HG02885 (cell line): ENCODE measurements at regions not wholly inside any gene's neighbourhood (a gene's known extent, or its start where the extent isn't known, plus 50 kb on each side); places are given as distances from the start of the nearest gene placed in this dataset.
"Not testable (repeated sequence)": the region's sequence is repeated elsewhere in the genome, so short reads cannot be mapped to it uniquely, and the experiment has no call there.

Experiments used
- ATAC-seq: cut with Tn5 transposase; IDR thresholded peaks from one replicate; pipeline ENCODE4 v1.9.1; 2021; ENCODE audit warnings: mild to moderate bottlenecking; ENCODE audit not compliant: unreplicated experiment, poor library complexity

GRCh38 chr17:31798205-31798724 lies 60.8 kb downstream of the COPRS start:
- no peak for ATAC-seq

GRCh38 chr17:31795941-31796340 lies 63.1 kb downstream of the COPRS start:
- ATAC-seq = not testable (repeated sequence)

- no peak for ATAC-seq
Measured at GRCh38 chr17:31794111-31794510, 64.9 kb downstream of the COPRS start.

GRCh38 chr17:31793634-31794033 lies 65.4 kb downstream of the COPRS start:
- ATAC-seq = not testable (repeated sequence)

GRCh38 chr17:31792007-31792585 lies 66.9 kb downstream of the COPRS start:
- no peak for ATAC-seq

GRCh38 chr17:31789707-31790505 lies 69.1 kb downstream of the COPRS start:
- ATAC-seq = no peak

- no peak for ATAC-seq
Measured at GRCh38 chr17:31788956-31789355, 70.1 kb downstream of the COPRS start.

- ATAC-seq = no peak
Measured at GRCh38 chr17:31788571-31788946, 70.5 kb downstream of the COPRS start.

- ATAC-seq = no peak
Measured at GRCh38 chr17:31787857-31788570, 71.0 kb downstream of the COPRS start.

GRCh38 chr17:31786796-31787481 lies 72.1 kb downstream of the COPRS start:
- ATAC-seq = no peak

- no peak for ATAC-seq
Measured at GRCh38 chr17:31780483-31780882, 78.6 kb downstream of the COPRS start.

- ATAC-seq = no peak
Measured at GRCh38 chr17:31778523-31778922, 80.5 kb downstream of the COPRS start.

- ATAC-seq = not testable (repeated sequence)
Measured at GRCh38 chr17:31771328-31771727, 87.7 kb downstream of the COPRS start.

- not testable (repeated sequence) for ATAC-seq
Measured at GRCh38 chr17:31770501-31770900, 88.5 kb downstream of the COPRS start.

- not testable (repeated sequence) for ATAC-seq
Measured at GRCh38 chr17:31761836-31762510, 97.1 kb downstream of the COPRS start.

- ATAC-seq = no peak
Measured at GRCh38 chr17:31758646-31759045, 100.4 kb downstream of the COPRS start.

GRCh38 chr17:31757097-31757496 lies 101.9 kb downstream of the COPRS start:
- ATAC-seq = no peak

- no peak for ATAC-seq
Measured at GRCh38 chr17:31754239-31754945, 104.7 kb downstream of the COPRS start.

- ATAC-seq = no peak
Measured at GRCh38 chr17:31753011-31753410, 106.0 kb downstream of the COPRS start.
